ENCODE measurements at regions not wholly inside any gene's neighbourhood (a gene's known extent, or its start where the extent isn't known, plus 50 kb on each side); places are given as distances from the start of the nearest gene placed in this dataset.

DNA sequence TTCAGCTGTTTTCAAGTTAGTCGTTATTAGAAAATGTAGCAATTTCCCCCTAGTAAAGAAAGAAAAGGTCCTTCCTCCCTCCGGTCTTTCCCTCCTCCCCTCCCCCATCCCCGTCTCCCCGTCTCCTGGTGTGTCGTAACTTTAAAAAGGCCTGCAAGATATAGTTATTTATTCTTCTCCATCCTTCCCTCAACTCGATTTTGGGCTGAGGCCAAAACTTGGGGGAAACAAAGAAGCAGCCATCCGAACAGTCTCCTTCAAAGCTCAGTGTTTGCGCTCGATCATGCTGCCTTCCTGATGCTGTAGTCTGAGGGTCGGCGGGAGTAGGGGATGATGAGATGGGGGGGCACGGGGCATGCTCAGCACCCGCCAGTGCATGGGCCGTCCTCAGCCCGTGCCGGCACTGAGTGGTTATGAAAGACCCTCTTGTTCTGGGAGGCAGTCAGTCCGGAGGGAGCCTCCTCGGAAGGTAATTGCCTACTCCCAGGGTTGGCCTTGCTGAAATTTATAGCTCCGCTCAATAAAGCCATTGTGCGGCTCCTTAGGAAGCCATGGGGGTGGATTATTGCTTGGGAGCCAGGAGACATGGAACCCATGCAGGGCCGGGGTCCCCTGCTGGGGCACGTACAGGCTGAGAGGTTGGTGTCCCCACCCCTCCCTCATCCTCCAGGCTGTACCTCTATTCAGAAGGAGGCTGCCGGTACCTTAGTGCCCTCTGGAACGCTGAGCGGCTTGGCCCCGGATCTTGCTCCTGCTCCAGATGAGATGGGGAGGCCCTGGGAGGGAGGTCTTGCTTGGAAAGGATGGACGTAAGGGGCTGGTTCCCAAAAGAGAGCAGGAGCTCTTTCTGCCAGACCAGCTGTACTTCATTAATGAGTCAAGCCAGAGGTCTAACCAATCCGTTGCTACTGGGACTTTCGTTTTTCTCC lies 212.7 kb upstream of the CADM1 start:
- no peak overlapping the region for H3K27ac Mint-ChIP-seq
- H3K4me3 Mint-ChIP-seq, result no peak overlapping the region
- peaks cover 0 to 4% (median 0%) of the 10 kb centered on the region in 3 donors for H3K9me3 Mint-ChIP-seq
- H3K27me3 Mint-ChIP-seq, result peaks cover 11% of the 10 kb centered on the region
- H3K36me3 Mint-ChIP-seq, result no peaks in the 10 kb centered on the region
- no peaks in the 10 kb centered on the region for H3K4me1 Mint-ChIP-seq

DNA sequence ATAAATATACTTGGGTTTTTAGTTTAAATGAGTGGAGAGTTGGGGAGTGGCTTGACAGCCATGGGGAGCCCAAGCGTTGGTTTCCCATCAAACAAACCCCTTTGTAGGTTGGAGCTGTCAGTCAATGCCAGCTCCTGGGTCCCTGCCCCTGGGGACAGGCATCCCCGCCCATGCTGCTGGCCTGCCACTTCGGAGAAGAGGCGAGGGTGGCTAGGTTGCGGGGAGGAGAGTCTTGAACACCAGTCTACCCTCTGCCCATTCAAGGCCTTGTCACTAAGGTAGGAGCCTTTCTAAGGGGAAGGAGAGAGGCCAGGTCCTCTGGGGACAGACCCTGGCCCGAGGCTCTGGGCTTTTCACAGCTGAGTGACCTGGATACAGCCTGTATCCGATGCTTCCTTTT lies 211.9 kb upstream of the CADM1 start:
- H3K27me3 Mint-ChIP-seq, result peaks cover 11% of the 10 kb centered on the region
- no peak overlapping the region for H3K27ac Mint-ChIP-seq
- H3K9me3 Mint-ChIP-seq, result peaks cover 0 to 4% (median 0%) of the 10 kb centered on the region in 3 donors
- no peaks in the 10 kb centered on the region for H3K36me3 Mint-ChIP-seq
- no peaks in the 10 kb centered on the region for H3K4me1 Mint-ChIP-seq
- H3K4me3 Mint-ChIP-seq, result no peak overlapping the region

- Mint-ChIP-seq H3K4me1 (no peaks in the 10 kb centered on the region), H3K36me3 (no peaks in the 10 kb centered on the region), H3K27me3 (peaks cover 9% of the 10 kb centered on the region), H3K9me3 (peaks cover 0 to 4% (median 0%) of the 10 kb centered on the region in 3 donors), H3K27ac (no peak overlapping the region), H3K4me3 (no peak overlapping the region)
These were observed 211.1 kb upstream of the CADM1 start for GRCh38 chr11:115715251-115715770.

DNA sequence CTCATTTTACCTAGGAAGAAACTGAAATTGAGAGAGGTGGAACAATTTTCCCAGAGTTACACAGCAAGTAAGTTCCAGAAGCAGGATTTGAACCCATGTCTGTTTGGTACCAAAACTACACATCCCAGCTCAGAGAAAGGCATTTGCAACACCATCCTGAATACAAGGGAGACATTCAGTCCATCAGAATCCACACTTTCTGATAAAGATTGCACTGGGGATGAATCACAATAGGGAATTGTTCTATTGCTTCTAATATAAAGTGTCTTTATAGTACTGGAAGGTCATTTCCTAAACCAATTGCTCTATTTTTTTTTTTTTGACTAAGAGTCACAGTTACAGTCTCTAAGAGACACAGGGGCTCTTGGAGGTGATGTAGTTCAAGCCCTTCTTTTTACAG lies 208.1 kb upstream of the CADM1 start:
- Mint-ChIP-seq H3K4me3 (no peak overlapping the region), H3K36me3 (no peaks in the 10 kb centered on the region), H3K27ac (peak overlapping the region in 1 of 3 donors; percentile 28), H3K27me3 (peaks cover 9% of the 10 kb centered on the region), H3K4me1 (peaks cover 0 to 9% (median 0%) of the 10 kb centered on the region in 3 donors), H3K9me3 (peaks cover 0 to 4% (median 3%) of the 10 kb centered on the region in 3 donors)

DNA sequence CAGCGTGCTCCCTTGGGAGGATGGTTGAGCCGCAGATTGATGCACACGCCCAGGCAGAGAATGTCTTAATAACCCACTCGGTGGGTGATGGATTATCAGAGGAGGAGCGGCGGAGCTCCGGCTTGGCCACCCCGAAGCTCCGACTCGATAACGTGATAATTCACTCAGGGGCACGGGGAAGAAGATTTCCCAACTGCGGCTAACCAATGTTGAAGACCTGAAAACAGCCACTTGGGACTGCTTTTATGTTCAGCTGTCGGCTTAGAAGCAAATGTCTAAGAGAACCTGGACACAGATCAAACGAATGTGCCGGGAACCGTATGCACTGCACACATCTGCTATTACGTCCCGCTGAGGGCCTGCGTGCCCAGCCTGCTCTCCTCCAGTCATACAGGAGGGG lies 206.8 kb upstream of the CADM1 start:
- Mint-ChIP-seq H3K9me3 (peaks cover 0 to 4% (median 3%) of the 10 kb centered on the region in 3 donors), H3K36me3 (no peaks in the 10 kb centered on the region), H3K27ac (no peak overlapping the region), H3K4me3 (peak overlapping the region in 1 of 4 donors; percentile 50), H3K27me3 (peaks cover 9% of the 10 kb centered on the region), H3K4me1 (peaks cover 0 to 9% (median 0%) of the 10 kb centered on the region in 3 donors)

DNA sequence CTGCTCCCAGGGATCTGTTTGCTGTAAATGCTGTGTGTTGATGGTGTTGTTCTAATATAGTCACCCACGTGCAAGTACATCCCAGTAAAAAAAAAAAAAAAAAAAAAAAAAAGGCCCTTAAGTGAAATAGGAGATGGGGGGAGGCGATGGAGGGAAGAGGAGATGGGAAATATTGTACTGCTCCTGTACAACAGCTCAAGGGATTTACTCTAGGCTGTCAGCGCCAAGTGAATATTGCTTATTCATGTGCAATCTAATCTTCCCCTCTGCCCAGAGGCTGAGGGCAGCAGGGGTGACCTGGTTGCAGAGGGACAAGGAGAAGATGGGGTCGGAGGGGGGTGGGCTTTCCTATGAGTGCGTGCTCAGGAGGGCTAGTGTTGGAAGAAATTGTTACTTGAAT lies 206.2 kb upstream of the CADM1 start:
- Mint-ChIP-seq H3K36me3 (no peaks in the 10 kb centered on the region), H3K4me1 (peaks cover 0 to 9% (median 0%) of the 10 kb centered on the region in 3 donors), H3K4me3 (no peak overlapping the region), H3K27me3 (peaks cover 7% of the 10 kb centered on the region), H3K27ac (no peak overlapping the region), H3K9me3 (peaks cover 0 to 3% (median 0%) of the 10 kb centered on the region in 3 donors)

DNA sequence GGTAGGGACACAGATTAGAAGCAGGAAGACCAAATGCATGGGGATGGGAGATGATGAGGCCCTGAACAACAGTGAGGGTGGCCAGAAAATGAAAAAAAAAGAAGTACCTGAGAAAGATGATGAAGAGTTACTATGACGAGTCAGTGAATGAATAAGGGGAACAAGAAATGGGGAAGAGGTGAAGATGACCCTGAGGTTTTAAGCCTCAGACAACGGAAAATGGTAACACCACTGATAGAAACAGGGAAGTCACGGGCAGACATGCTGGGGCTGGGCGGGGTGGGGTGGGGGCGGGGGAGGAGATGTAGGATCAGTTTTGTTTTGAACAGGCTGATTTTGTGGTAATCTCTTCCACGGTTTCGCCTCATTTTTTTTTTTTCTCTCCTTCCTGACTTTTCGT lies 205.1 kb upstream of the CADM1 start:
- Mint-ChIP-seq H3K4me1 (peaks cover 0 to 9% (median 0%) of the 10 kb centered on the region in 3 donors), H3K4me3 (no peak overlapping the region), H3K27me3 (peaks cover 5% of the 10 kb centered on the region), H3K36me3 (no peaks in the 10 kb centered on the region), H3K9me3 (peaks cover 2 to 4% (median 3%) of the 10 kb centered on the region in 3 donors), H3K27ac (peak overlapping the region in 2 of 3 donors; percentile 70 to 72)

GRCh38 chr11:115707180-115707905 lies 203.1 kb upstream of the CADM1 start:
- Mint-ChIP-seq H3K27me3 (peaks cover 4% of the 10 kb centered on the region), H3K4me3 (no peak overlapping the region), H3K36me3 (peaks cover 1% of the 10 kb centered on the region), H3K4me1 (peaks cover 0 to 9% (median 0%) of the 10 kb centered on the region in 3 donors), H3K27ac (no peak overlapping the region), H3K9me3 (peaks cover 2 to 4% (median 3%) of the 10 kb centered on the region in 3 donors)

DNA sequence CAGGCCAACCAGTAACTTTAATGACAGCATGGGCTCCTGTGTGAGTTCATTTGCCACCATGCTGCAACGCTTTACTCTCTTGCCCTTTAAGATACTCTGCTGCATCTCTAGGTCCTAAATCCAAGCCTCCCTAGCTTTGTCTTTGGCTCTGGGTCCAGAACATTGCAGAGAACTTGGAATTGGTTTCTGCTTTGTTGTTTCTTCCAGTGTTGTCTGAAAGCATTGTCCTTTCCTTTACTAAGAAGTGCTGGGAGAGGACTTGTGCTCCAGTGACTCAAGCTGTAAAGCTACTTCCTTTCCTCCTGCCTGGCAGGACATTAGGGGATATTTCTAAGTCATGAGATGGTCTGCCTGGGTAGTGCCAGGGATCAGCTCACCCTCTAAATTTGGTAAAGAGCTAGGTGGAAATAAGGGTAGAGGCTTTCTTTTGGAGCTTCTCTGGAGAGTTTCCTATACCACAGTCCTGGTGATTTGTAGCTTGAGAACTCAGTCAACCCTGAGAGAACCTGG lies 202.5 kb upstream of the CADM1 start:
- Mint-ChIP-seq H3K4me3 (no peak overlapping the region), H3K4me1 (peaks cover 0 to 9% (median 0%) of the 10 kb centered on the region in 3 donors), H3K36me3 (peaks cover 1% of the 10 kb centered on the region), H3K9me3 (peaks cover 2 to 4% (median 3%) of the 10 kb centered on the region in 3 donors), H3K27me3 (peaks cover 3% of the 10 kb centered on the region), H3K27ac (no peak overlapping the region)

DNA sequence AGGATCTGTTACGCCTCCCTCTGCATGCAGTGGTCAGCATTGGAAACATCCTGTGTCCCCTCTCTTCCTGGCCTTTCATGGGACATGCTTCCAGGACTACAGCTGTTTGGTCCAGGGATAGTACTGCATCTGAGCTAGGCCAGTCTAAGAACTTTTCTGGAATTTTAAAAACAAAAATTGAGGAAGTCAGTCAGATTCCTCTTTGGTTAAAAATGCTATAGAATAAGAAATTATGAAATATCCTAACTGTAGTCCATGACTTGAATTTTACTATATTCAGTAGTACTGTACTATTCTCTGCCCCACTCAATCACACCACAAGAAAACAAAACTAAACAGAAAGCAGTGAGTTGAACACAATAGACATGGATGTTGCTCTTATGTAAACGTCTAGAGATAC lies 201.0 kb upstream of the CADM1 start:
- no peak overlapping the region for H3K4me3 Mint-ChIP-seq
- H3K9me3 Mint-ChIP-seq, result peaks cover 2 to 4% (median 3%) of the 10 kb centered on the region in 3 donors

DNA sequence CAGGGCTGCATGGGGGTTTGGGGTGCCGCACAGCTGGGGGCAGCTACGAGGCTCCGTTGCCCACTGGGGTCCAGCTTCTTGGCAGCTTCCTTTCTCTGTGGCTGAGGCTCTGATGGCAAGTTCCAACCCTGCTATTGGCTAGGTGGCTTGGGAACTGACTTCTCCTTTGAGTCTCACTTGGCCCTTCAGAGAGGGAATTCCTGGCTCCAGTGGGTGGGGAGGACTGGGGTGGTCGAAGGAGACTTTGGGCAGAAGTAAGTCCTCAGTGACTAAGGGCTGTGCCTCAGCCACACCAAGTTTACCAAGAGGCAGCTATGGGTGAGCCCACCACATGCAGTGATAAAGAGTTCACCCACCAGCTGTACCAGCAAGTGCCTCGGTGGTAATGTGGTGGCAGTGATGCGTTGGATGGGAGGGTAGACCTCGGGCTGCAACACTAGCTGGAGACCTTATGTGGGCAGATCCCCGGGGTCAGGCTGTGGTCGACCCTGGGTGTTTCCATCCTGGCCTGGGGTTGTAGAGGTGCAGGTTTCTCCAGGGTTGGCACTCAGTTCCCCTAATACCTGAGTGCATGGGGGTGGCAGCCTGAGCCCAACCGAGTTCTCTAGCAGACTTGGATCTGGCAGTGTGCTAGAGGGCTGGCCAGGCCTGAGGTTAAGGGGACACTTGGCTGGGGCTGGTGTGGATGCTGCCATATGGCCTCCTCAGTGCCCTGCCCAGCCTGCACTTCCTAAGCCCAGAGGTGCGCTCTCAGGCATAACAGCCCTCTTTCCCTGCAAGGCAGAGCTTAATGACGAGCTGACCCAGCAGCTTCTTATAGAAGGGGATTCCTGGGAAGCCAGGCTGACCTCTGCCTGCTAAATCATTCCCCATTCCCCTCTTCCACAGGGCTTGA lies 197.0 kb upstream of the CADM1 start:
- Mint-ChIP-seq H3K27me3 (peaks cover 14% of the 10 kb centered on the region), H3K36me3 (peaks cover 1% of the 10 kb centered on the region), H3K27ac (no peak overlapping the region), H3K9me3 (peaks cover 0 to 4% (median 2%) of the 10 kb centered on the region in 3 donors), H3K4me1 (no peaks in the 10 kb centered on the region), H3K4me3 (no peak overlapping the region)

More for the DNA sequence above, 201.0 kb upstream of the CADM1 start:
- Mint-ChIP-seq H3K36me3 (peaks cover 1% of the 10 kb centered on the region), H3K27me3 (peaks cover 7% of the 10 kb centered on the region), H3K4me1 (peaks cover 0 to 9% (median 0%) of the 10 kb centered on the region in 3 donors), H3K27ac (no peak overlapping the region)

DNA sequence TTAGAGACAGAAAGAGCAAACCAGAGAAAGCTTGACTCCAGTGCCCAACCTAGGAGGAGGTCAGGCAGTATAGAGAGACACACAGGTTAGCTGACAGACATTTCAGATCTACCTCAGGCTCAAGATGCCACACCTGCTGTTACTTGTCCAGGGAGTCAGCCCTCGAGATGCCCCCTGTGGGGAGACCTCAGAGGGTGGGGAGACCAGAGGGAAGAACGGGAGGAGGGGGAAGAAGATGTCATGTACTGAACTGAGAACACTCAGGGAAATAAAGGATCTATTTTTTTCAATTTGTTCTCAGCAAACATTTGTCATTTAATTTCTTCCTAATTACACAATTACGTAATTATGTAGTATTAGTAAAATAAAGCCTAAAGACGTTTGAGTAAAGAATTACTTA lies 196.3 kb upstream of the CADM1 start:
- Mint-ChIP-seq H3K27me3 (peaks cover 14% of the 10 kb centered on the region), H3K9me3 (peaks cover 0 to 4% (median 2%) of the 10 kb centered on the region in 3 donors), H3K4me3 (no peak overlapping the region), H3K36me3 (peaks cover 1% of the 10 kb centered on the region), H3K27ac (no peak overlapping the region), H3K4me1 (no peaks in the 10 kb centered on the region)

GRCh38 chr11:115699733-115700132 lies 195.5 kb upstream of the CADM1 start:
- Mint-ChIP-seq H3K4me1 (no peaks in the 10 kb centered on the region), H3K27ac (no peak overlapping the region), H3K9me3 (no peaks in the 10 kb centered on the region), H3K36me3 (peaks cover 1% of the 10 kb centered on the region), H3K27me3 (peaks cover 14% of the 10 kb centered on the region), H3K4me3 (no peak overlapping the region)

- Mint-ChIP-seq H3K9me3 (no peaks in the 10 kb centered on the region), H3K27ac (no peak overlapping the region), H3K27me3 (peaks cover 14% of the 10 kb centered on the region), H3K36me3 (peaks cover 1% of the 10 kb centered on the region), H3K4me3 (no peak overlapping the region), H3K4me1 (no peaks in the 10 kb centered on the region)
These were observed 195.1 kb upstream of the CADM1 start for GRCh38 chr11:115699326-115699725.

Measured in IgD-negative memory B cell (primary cell).